Body of pancreas (tissue), 4 donors: ENCODE measurements at regions not wholly inside any gene's neighbourhood (a gene's known extent, or its start where the extent isn't known, plus 50 kb on each side); places are given as distances from the start of the nearest gene placed in this dataset.

Experiments
- ATAC-seq: fragments of 150-250 bp; one replicate; pipeline ENCODE4 v1.9.1; 2016
- DNase-seq, 4 donors: peaks; one replicate each; pipeline ENCODE4 v3.0.0-alpha.2; 2019
- H3K27ac ChIP-seq, 4 donors: fragments of 200-600 bp; sonication (generic); 1 replicate in 3 of 4; 2 replicates in 1 of 4; pipeline versions ENCODE4 v1.5.1 to v1.6.1; 2016 to 2019; ENCODE audit warnings: mild to moderate bottlenecking in 1 of 4, mixed read lengths in 1 of 4, moderate library complexity in 1 of 4
- H3K27me3 ChIP-seq, 2 donors: fragments of 200-600 bp; sonication (generic); one replicate each; pipeline ENCODE4 v1.6.0; 2016; ENCODE audit warnings: mild to moderate bottlenecking in 1 of 2
- H3K36me3 ChIP-seq, 2 donors: fragments of 200-600 bp; sonication (generic); replicated peaks in 1 of 2; 2 replicates each; pipeline ENCODE4 v1.5.1; 2016; ENCODE audit warnings: low read depth in 2 of 2; ENCODE audit not compliant: insufficient read depth in 1 of 2
- H3K4me1 ChIP-seq: fragments of 200-600 bp; sonication (generic); one replicate; pipeline ENCODE4 v1.6.0; 2016
- H3K4me3 ChIP-seq, 2 donors: fragments of 200-600 bp; sonication (generic); 1 replicate in 1 of 2; 2 replicates in 1 of 2; pipeline ENCODE4 v1.5.1; 2016 to 2019
- H3K9me3 ChIP-seq, 3 donors: fragments of 200-600 bp; sonication (generic); 1 replicate in 2 of 3; 2 replicates in 1 of 3; pipeline ENCODE4 v1.5.1; 2016
- POLR2A ChIP-seq, 3 donors: fragments of 450-650 bp; IDR thresholded peaks; one replicate each; pipeline ENCODE4 v1.6.1; 2016; ENCODE audit warnings: antibody characterized with exemption in 3 of 3, mild to moderate bottlenecking in 2 of 3
- WGBS, 2 donors: methylation state at CpG; one replicate each; pipeline ENCODE4 v1.1.5; 2017; 5-methylcytosine and 5-hydroxymethylcytosine counted together
- intact Hi-C: fragments of 100-400 bp; cut with DNase I; formaldehyde crosslinking; loops from one replicate; pipeline ENCODE4 v1.15.1; 2023
- TF ChIP-seq, protein P1 (sequence below), 7 experiments: fragments of 450-650 bp in 4 of 7; fragments of 200-600 bp in 3 of 7; sonication (generic) in 3 of 7; IDR thresholded peaks; one replicate each; pipeline ENCODE4 v1.5.1; 2016 to 2019; ENCODE audit warnings: antibody characterized with exemption in 7 of 7

DNA sequence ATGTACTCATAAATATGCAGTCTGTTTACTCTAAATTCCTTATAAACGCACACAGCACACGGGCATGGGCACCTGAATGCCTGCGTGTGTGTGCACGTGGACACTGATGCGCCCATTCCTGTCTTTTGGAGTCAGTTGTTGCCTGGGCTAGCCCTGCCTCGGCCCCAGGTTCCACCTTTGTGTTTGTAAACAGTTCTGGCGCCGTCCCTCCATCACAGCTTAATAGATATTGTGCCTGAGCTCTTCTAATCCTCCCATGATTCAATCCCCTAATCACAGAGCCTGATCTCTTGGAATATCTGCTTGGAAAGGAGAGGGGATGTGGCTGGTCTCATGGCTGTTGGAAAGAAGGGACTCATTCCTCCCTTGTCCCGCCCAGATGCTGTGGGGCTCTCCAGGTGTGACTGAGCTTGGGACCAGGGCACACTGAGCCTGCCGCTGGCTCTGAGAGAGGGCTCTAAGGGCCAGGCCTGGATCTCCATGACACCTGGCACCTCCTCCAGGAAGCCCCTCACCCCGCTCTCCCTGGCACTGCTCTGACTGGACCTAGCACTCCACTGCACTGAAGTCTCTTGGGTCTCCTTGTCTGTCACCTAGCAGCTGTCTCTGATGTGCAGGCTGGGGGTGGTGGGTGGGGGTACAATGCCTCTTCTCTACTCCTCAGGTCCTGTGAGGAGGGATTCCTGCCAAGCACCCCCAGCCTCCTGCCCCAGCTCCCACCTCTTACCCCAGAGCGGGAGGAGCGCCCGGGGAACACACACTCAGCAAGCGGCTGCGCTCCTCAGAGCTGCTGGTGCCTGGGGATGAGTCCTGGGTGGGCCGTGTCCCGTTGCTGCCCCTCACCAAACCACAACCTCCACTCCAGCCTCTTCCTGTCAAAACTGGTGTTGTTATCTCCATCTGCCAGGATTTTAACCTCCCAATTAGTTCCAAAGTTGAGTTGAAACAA lies 181.3 kb downstream of the INHBB start:
- 84 to 85% methylated on average over 17 to 18 of the region's 18 CpGs for WGBS, 2 donors
- intact Hi-C loops = loop anchor here (10.0 kb wide), 1 partner anchor 172 kb away; no protein-coding TSS in a partner anchor
- H3K27me3 ChIP-seq = no peaks in the 10 kb centered on the region

DNA sequence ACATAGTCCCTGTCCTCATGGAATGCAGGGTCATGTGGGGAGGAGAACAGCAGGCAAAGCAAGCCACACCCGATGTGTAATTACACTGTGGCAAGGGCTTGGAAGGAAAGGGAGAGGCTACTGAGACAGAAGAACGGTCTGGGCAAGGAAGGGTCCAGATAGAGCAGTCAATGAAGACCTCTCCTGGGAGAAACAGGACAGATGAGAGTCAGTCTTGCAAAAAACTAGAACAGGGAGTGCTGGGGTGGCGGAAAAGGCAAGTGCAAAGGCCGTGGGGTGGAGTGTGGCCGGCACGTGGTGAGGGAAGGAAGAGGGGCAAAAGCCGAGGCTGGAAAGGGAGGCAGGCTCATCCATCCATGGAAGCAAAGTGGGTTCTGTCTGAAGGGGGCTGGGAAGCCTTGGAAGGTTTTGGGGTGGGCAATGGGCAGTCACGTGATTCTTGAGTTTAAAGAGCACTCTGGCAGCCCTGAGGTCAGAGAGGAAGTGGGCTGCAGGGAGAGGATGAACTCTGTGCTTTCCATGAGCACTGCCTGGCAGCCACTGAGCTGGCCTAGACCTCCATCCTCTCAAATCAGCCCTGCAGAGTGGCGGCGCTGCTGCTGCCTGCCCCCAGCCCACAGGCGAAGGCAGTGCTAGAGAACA lies 182.2 kb downstream of the INHBB start:
- no peak for DNase-seq
- intact Hi-C loops = loop anchor here (10.0 kb wide), 1 partner anchor 173 kb away; no protein-coding TSS in a partner anchor
- peaks cover 6% of the 10 kb centered on the region for H3K4me1 ChIP-seq
- WGBS, 2 donors = 67 to 69% methylated on average over 8 to 11 of the region's 11 CpGs
- H3K9me3 ChIP-seq = no peaks in the 10 kb centered on the region
- H3K27me3 ChIP-seq = no peaks in the 10 kb centered on the region
- no peak for ATAC-seq
- H3K27ac ChIP-seq = no peak overlapping the region
- H3K36me3 ChIP-seq = no peaks in the 10 kb centered on the region
- no peak for TF ChIP-seq POLR2A (IDR thresholded peaks at IDR 0.05)
- TF ChIP-seq, protein P1, sequence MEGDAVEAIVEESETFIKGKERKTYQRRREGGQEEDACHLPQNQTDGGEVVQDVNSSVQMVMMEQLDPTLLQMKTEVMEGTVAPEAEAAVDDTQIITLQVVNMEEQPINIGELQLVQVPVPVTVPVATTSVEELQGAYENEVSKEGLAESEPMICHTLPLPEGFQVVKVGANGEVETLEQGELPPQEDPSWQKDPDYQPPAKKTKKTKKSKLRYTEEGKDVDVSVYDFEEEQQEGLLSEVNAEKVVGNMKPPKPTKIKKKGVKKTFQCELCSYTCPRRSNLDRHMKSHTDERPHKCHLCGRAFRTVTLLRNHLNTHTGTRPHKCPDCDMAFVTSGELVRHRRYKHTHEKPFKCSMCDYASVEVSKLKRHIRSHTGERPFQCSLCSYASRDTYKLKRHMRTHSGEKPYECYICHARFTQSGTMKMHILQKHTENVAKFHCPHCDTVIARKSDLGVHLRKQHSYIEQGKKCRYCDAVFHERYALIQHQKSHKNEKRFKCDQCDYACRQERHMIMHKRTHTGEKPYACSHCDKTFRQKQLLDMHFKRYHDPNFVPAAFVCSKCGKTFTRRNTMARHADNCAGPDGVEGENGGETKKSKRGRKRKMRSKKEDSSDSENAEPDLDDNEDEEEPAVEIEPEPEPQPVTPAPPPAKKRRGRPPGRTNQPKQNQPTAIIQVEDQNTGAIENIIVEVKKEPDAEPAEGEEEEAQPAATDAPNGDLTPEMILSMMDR (IDR thresholded peaks at IDR 0.05) = no peak
- no peak overlapping the region for H3K4me3 ChIP-seq

More for the DNA sequence above, 181.3 kb downstream of the INHBB start:
- H3K27ac ChIP-seq = no peak overlapping the region
- H3K36me3 ChIP-seq = no peaks in the 10 kb centered on the region
- DNase-seq (no peak), ATAC-seq (no peak)
- no peak for TF ChIP-seq POLR2A (IDR thresholded peaks at IDR 0.05)
- TF ChIP-seq, protein P1 (IDR thresholded peaks at IDR 0.05) = no peak
- H3K4me1 ChIP-seq = peaks cover 6% of the 10 kb centered on the region
- no peak overlapping the region for H3K4me3 ChIP-seq
- H3K9me3 ChIP-seq = no peaks in the 10 kb centered on the region

DNA sequence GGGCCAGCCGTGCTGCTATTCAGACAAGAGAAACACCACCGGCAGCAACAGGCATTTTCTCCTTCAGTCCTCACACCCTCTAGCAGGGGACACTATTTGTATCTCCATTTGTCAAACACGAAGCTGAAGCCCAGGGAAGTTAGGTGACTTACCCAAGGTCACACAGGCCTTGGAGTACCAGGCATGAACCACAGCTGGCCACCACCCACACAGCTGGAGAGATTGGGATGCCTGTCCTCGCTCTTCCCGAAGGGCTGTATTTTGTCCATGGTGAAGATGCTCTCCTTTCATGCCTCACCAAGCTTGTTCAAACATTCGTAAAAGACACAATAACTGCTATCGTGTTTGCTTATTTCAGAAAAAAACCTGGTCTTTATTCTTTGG lies 182.7 kb downstream of the INHBB start:
- Histone ChIP-seq H3K4me1 (peaks cover 6% of the 10 kb centered on the region), H3K27me3 (no peaks in the 10 kb centered on the region), H3K4me3 (no peak overlapping the region), H3K36me3 (no peaks in the 10 kb centered on the region), H3K27ac (no peak overlapping the region), H3K9me3 (no peaks in the 10 kb centered on the region)
- TF ChIP-seq POLR2A (IDR thresholded peaks at IDR 0.05) = no peak
- TF ChIP-seq, protein P1 (IDR thresholded peaks at IDR 0.05) = no peak
- no peak for DNase-seq
- intact Hi-C loops = loop anchor here (10.0 kb wide), 1 partner anchor 174 kb away; no protein-coding TSS in a partner anchor
- no peak for ATAC-seq
- 69 to 72% methylated on average over 5 to 7 of the region's 7 CpGs for WGBS, 2 donors

DNA sequence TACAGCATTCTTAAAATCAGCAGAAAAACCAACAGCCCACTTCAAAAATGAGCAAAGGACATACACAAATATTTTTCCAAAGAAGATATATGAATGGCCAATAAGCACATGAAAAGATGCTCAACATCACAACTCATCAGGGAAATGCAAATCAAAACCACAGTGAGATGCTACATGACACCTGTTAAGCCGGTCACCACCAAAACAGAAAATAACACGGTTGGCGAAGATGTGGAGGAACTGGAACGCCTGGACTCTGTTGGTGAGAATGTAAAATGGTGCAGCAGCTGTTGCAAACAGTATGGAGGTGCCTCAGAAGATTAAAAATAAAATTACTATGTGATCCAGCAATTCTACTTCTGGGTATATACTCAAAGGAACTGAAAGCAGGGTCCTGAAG lies 184.8 kb downstream of the INHBB start:
- Histone ChIP-seq H3K4me3 (no peak overlapping the region), H3K9me3 (no peaks in the 10 kb centered on the region), H3K27ac (no peak overlapping the region), H3K4me1 (peaks cover under 1% of the 10 kb centered on the region), H3K36me3 (no peaks in the 10 kb centered on the region), H3K27me3 (no peaks in the 10 kb centered on the region)
- ATAC-seq = no peak
- TF ChIP-seq, protein P1 (IDR thresholded peaks at IDR 0.05) = no peak
- TF ChIP-seq POLR2A (IDR thresholded peaks at IDR 0.05) = no peak
- WGBS, 2 donors = 91 to 93% methylated on average over 4 of the region's 4 CpGs
- DNase-seq = no peak
- intact Hi-C loops = no loop called here
